ENCODE measurements at regions not wholly inside any gene's neighbourhood (a gene's known extent, or its start where the extent isn't known, plus 50 kb on each side); places are given as distances from the start of the nearest gene placed in this dataset.

DNA sequence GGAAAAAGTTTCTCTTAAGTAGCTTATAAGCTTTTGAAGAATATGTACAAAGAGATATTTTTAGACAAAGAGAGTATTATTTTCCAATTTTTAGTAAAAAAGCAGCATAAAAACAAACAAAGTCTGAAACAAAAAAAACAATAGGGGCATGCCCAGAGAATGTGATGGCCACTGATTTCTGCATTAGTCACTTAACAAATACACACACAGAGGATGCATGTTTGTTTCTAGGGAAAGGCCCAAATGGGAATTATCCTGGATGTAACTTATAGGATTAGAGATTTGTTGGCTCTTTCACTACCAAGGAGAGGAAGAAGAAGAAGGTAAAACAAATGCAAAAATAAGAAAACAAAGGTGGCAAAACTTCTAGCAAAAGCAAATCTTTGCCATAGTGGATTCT lies 95.9 kb upstream of the SCOC start:
- no peak for DNase-seq

DNA sequence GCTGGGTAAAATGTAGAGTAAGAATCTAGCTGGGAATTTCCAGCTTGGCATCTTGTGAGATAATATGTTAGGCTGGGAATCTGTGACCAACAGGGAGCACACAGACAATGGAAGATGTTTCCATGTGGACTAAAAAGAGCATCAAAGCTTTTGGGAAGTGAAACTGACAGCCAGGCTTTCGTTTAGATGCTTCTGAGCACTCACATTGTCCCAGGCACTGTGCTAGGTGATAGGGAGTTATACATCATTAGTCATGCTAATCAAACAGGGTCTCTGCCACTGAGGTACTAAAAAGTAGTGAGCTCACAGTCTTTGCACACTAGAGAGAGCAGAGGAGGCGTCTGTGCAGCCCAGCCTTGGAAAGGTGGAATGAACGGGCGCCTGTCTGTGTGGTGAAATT lies 101.9 kb upstream of the SCOC start:
- no peak for DNase-seq

DNA sequence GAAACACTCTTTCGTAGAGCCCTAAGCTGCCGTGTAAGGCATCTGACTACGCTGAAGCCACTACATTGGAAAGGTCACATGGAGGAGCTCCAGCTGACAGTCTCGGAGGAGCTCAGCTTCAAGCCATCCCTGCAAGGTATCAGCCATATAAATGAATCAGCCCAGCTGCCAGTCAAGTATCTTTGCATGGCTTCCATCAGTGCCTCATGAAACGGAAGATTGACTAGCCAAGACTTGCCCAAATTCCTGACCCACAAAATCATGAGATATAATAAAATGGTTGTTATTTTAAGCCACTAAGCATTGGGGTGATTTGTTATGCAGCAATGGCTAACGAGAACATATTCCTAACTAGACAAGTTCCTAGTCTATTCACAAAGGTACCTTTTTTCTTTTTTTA lies 104.1 kb upstream of the SCOC start:
- DNase-seq, result no peak

DNA sequence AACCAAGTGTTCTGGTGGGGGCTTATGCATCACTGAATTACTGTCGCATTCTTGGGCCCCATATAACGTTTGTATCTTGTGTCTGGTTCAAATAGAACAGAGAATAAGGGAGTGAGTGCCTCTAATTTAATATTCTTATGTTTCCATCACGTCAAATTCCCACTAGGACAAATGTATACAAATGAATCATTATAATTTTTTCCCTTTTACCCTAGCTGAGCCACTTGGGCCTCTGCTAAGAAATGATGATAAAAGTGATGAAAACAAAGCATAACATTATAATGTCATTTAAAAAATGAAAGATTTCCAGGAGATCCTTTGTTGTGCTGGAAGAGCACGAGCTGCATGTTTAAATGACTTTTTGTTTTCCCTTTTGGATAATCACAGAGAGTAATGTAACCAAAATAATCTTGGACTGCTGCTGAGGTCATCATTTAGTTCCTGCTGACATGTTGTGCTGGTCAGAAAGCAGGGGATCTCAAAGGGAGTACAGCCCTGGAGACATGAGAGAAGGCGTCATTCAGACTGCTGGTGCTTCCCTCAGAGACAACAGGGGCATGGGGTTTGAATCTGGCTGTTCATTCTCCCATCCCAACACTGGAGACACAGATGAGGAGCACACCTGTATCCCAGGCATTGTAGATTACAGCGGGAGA lies 105.1 kb upstream of the SCOC start:
- DNase-seq, result no peak

DNA sequence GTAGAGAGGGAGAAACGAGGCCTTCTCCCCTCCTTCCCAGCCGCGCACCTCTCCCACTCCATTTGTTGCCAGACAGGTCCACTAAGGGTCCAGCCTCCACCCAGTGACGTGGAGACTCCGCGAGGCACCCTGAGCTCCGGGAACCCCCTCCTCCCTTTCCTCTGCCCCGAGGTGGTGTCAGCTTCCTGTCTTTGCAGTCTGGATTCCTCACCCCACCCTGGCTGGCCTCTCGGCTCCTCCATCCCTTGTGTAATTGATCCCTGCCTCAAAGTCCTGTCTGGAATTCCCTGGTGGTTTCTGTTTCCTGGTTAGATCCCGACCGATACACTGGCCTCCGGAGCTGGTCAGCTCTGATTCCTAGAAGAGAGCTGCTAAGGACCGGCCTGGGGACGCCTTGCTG lies 105.9 kb upstream of the SCOC start:
- no peak for DNase-seq

DNA sequence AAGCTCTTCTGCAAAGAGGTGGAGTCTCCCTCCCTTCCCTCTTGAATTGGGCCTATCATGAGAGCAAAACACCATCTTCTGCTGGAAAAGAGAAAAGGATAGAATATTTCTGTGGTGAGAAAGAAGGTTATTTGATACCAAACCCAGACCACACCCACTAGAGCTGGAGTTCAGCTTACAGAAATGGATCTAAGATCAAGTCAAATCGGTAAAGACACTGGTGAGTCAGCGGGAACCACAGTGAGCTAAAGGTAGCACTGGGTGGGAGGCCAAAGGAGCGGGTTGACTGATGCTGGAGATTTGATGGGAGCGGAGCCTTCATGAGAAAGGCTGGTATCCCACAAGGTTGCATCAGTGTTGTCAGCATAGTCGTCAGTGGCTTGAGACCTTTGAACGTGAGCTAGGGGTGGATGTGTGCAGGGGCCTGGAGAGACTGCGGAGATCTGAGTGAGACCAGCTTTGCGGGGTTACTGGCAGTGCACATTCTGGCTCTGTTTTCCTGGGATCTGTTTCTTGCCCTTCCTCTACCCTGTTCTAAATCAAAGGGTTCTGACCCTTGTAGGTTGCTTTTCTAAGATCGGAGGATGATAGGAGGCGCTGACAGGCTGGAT lies 106.4 kb upstream of the SCOC start:
- DNase-seq, result no peak

DNA sequence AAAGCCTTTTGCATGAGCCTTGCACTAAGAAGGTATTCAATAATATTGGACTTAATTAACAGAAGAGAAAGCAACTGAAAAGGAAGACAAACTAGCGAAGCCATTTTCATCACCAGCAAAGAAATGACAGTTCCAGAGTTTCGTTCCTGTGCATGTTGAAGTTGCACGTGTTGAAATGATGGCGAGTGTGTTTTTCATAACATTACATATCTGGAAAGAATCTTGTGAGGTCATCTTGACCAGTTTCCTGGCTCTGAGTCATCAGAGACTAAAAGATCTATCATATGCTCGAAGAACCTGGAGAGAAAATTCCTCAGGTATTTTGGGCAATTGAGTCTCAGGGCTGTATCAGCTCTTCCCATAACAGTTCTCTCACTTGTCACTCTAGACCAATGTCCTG lies 106.2 kb upstream of the MAML3 start:
- DNase-seq, result no peak

DNA sequence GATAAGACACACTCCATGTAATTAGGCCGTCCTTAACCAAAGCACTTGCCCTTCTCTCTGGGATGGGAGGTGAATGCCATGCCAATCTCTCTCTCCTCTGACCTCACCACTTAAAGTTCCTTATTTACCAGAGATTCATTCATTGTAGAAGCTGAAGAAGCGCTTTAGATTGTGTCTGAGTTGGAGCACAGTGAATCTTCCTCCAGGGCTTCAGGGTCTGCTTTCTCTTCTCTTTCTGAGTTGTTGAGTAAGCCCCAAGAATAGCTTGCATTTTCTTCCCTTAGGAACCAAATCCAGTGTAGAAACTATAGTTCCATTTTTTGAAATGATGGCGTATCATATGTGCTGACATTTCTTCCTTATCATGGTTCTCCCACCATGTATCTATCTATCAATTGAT lies 104.5 kb upstream of the MAML3 start:
- no peak for DNase-seq

DNA sequence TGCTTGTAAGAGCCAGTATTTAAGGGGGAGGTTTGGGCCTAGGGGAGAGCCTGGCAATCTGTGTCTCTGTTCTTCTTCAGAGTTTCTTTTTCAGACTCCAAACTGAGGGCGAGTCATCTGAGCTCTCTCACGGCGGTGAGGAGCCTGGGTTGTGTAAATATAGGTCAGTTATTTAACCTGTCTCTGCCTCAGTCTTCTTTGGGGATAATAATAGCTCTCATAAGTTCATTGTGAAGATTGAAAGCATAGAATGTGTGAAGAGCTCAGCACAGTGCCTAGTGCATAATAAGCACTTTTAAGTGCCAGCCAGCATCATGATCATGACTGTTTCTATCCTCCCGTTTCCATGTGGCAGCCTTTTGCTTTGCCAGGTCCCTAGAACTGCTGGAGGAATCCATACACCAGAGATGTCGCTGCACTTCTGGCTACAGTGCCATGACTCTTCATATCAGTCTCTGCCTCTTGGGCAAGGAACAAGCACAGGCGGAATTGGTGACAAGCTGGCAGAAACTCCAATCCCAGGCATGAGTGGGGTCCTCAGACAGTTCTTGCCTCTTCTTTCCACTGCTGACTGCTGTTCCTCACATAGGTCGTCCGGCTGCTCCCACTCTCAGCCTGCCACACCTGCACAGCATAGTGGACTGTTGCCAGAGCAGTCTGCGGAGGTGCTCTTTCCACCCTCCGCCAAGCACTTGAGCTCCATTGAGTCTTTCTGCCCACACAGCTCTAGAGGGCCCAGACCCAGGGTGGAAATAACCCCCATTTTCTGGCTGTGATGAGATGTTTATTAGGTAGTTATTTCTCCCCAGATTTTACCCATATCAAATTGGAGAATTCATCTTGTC lies 103.7 kb upstream of the MAML3 start:
- DNase-seq, result no peak

DNA sequence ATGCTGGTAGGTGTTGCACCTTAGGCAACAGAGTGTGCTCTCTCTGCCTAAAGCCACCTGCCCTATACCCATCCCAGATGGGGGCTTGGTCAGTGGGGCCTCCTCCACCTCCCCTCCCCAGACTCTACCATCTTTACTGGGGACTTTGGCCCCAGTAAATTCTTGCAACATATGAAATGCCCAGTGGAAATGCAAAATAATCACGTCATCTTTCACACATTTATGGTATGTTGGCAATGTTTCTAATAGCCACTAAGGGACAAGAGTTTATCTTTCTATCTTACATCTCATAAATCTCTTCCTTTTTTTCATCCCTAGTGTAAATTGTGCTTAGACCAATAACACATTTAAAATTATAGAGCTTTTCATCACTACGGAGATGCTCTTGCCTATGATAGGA lies 103.0 kb upstream of the MAML3 start:
- DNase-seq, result no peak

DNA sequence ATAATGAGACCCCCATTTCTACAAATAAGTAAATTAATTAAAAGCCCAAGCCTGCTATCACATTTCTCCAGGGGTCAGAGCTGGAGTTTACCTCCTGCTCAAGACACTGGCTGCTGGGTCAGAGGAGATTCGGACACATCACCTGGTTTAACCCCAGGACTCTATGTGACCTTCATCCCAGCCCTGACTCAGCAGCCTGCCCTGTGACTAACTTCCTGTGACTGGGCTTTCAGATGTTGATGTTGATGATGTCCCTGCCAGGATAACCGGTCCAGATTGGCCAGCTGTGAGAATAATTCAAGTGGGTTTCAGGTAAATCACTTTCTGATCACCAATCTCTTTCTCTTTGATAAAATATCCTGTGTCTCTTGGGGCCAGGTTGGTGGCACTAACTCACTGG lies 102.4 kb upstream of the MAML3 start:
- no peak for DNase-seq

DNA sequence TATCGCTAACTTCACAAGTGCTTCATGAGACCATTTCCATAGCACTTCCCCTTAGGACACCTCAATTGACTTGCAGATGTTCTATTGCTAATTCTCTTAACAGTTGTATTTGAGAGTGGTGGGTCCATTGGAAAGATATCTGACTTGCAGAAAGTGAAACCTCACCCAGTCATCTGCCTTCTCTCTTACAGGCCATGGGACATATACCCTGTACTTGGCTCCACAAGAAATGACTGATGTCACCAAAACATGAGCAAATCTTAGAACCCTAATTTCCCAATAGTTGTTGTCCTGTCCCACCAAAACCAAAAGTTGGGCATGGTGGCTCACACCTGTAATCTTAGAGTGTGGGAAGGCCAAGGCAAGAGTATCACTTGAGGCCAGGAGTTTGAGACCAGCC lies 101.9 kb upstream of the MAML3 start:
- DNase-seq, result no peak

DNA sequence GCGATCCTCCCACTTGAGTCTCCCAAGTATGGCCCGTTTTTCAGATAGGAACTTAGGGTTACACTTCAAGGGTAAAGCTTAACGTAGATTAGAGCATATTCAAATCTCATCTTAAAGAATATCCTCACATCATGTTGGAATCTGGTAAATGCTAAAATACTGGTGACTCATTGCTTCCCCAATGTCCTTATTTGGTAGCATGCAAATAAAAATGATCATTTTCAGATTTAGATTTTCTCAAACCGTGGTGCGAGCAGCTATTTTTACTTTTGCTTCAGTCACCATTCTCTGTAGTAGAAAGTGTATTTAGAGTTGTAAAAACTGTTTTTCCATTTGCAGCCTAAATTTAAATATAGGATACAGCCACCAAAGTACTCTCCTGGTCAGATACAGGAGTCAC lies 101.5 kb upstream of the MAML3 start:
- DNase-seq, result no peak

DNA sequence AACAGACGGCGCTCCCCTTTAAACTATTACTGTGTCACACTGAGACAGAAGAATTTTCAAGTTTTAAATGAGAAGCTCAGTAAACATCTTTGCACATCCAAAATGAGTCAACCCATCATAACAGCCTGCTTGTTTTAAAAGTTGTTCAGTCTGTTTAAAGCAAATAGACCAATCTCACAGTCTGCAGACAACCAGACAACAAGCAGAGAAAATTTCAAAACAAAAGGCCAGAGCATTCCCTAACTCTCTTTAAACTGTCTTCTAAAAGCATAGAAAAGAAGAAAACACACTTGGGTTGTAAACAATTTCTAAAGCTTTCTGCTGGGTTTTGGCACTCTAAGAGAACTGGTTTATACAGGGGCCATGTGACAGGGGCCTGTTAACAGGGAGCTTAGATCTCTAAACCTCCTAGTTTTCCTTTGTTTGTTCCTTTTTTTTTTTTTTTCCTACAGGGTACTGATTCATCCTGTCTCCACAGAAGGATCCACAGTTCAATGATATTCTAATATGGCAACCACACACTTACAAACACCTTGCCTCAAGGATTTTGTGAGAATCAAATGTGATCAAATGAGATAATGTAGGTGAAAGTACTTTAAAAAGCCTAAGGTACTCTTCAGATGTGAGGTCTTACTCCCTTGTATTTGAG lies 100.8 kb upstream of the MAML3 start:
- no peak for DNase-seq

DNA sequence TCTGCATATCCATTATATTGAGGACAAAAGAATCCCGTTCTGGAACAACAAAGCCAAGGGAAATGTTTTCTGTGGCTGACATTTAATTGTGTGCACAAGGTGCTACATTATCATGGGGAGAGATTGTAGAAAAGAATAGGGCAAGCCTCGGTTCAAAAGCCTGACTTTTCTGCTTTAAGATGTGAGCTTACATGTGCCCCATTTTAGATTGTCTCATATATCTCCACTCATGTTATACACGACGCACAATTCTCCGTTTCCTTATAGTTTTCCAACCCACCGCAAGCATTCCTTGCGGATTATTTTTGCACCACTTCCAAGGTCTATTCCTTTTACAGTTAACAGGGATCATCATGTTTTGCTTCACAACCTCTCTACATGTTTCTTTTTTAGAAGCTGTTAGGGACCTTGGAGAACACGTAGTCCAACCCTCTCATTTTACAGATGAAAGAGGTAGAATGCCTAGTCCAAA lies 99.6 kb upstream of the MAML3 start:
- DNase-seq, result no peak

DNA sequence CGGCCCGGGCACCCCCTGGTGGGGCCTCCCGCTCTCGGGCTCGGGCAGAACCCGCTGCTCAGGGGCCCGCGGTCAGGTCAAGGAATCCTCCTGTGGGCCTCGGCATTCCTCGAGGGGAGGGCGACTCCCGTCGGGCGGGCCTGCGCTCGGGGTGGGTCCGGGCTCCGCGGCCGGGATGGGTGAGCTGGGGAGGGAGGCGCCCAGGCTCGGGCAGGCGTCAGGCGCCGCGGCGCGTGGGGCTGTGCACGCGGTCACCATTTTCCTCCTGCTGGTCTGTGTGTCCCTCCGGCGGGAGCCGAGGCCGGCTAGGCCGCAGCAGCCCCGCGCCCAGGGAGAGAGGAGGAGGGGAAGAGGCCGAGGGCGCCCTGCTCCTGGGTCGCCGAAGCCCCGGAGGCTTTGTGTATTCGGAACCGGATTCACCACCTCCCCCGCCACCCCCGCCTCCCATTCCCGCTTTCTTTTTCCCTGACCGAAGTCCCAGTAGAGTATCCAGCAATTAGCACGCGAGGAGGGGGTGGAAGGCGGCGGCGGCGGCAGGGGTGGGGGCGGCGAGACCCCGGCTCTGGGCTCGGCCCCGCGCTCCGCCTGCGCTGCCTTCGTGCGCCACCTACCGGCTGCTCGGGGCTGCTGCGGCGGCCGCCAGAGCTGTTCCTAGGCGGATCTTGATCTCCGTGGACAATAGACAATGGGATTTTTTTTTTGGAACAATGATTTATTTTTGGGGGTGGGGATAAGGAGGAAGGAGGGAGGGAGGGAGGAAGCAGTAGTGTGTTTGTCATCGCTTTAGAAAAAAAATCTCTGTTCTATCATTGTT lies 99.0 kb upstream of the MAML3 start:
- DNase-seq, result peak; percentile 88

DNA sequence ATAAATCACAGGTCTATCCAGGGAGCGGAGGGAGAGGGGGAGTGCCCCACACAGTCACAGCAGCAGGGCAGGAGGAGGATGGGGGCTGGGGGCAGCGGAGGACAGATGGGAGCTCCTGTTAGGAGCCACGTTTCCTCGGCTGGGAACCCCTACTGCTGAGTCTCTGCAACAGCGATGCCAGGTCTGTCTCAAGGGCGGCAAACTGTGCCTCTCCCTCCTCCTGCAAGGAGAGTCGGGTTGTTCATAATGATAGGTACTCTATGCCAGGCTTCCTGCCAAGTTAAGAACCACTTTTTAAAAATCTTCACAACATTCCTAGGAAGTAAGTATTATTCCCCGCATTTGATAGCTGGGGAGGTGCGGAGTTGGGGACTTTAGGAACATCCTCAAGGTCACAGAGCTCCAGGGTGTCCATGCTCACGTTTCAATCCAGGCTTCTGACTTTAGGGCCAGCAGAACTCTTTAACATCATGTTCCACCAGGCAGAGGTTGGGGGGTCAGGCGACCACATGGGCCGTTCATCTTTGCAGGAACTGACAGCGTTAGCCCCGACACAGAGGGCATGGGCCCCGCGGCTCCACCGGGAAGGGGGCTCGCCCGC lies 98.3 kb upstream of the MAML3 start:
- no peak for DNase-seq

DNA sequence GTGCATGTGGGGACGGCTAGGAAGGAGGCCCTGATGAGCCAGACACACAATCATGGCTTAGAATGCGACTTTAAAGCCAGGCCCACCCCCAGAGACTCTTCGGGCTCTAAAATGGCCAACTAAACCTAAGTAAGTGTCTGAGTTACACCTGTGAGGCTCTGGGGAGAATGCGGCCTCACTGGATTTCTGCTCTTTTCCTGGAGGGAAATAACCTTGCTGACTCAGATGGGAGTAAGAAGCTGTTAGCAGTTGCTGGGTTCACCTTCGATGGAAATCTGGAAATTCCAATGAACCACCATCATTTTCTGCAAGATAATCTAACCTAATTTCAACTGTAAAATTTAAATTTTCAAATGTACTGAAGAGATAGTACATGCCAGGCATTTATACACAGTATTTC lies 97.6 kb upstream of the MAML3 start:
- no peak for DNase-seq

DNA sequence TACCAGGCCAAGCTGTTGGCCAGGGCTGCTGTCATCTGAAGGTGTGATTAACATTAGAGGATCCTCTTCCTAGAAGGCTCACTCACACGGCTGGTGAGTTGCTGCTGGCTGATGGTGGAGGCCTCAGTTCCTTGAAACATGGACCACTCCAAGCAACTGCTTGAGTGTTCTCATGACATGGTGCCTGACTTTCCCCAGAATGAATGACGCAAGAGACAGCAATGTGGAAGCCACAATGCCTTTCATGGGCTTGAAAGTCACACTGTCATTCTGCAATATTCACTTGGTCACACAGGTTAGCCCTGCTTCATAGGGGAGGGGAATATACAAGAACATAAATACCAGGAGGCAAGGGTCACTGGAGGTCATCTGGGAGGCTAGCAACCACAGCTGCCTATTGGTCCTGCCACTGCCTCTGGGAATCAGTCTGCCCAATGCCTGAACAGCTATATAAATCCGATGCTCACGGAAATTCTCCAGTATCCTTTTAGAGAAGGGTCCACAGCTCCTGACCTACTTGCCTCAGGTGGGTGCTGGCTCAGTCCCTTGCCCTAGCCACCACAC lies 97.1 kb upstream of the MAML3 start:
- DNase-seq, result no peak

DNA sequence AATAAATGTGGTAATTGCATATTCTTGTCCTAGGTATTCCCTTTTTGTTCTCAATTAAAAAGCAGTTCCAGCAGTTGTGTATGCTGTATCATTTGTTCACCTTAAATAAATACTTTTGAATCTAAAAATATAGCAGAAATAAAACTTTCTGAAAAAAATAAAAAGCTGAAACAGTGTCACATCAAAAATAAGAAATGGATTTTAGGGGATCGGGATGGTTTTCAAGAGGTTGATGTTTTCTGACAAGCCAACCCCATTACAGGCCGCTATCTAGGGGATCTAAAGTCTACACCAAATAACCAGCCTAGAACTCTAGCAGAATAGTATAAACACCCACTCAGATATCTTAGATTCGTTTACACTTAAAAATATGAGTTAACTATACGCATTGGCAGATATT lies 95.4 kb upstream of the MAML3 start:
- DNase-seq, result no peak

DNA sequence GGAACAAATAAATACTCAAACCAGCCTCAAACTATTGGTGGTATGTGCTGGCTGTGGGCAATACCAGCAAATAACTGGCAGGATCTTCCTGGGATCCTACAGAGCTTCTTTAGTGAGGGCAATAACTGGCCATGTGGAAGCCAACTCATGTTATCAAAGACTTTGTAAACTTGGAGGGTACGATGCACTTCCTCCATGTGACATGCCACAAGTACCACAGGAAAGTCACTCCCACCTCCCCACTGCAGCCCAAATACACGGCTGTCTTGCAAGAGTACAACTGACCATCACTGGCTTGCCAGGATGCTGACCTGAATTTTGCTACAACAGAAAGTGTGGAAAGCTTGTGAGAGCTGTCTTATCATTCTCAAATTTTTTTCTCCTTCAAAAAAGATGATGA lies 93.3 kb upstream of the MAML3 start:
- DNase-seq, result no peak

DNA sequence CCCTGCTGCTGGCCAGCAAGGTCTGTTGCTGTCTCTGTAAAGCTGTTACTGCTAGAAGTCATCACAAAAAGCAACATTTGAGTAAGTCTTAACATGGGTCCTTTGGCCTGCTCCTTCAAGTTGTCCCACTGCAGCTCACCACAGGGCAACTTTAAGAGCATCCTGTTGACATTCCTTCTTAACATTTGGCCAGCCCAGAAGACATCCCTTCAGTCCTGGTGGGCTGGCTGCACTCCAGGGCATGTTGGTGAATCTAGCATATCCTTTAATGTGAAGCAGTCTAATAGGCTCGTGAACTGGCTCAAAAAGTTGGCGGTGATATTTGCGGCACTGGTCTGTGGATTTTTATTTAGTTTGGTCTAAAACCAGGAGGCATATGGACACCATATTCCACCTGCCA lies 92.2 kb upstream of the MAML3 start:
- no peak for DNase-seq
